IMR-90 (cell line): ENCODE measurements at regions not wholly inside any gene's neighbourhood (a gene's known extent, or its start where the extent isn't known, plus 50 kb on each side); places are given as distances from the start of the nearest gene placed in this dataset.

Experiments used
- ATAC-seq: fragments of 200-7000 bp; cut with Tn5 transposase; 2 replicates; pipeline ENCODE4 v1.9.1; 2020; ENCODE audit warnings: low read depth, mild to moderate bottlenecking, moderate library complexity
- BruUV-seq: library from RNA; stranded (reverse); fragments of 400-500 nt; replicated peaks from 2 replicates; lab custom pipeline; 2021; lab: Mats Ljungman, UMichigan
- CTCF ChIA-PET: fragments of 300-600 bp; formaldehyde crosslinking; extraction: SDS; loops from one replicate; lab custom pipeline; 2021; ENCODE audit warnings: antibody characterized with exemption; lab: Yijun Ruan, JAX
- POLR2A ChIA-PET: fragments of 300-600 bp; sonication (Branson Sonifier 250); formaldehyde crosslinking; loops from one replicate; lab custom pipeline; 2022; ENCODE audit warnings: antibody characterized with exemption; ENCODE audit not compliant: unreplicated experiment; lab: Charles Lee
- DNase-seq: peaks from one replicate; pipeline ENCODE4 v3.0.0; 2013
- H2AFZ ChIP-seq: replicated peaks from 2 replicates; pipeline ENCODE3; 2013; ENCODE audit warnings: low read length, mild to moderate bottlenecking; ENCODE audit not compliant: poor library complexity
- H2AK5ac ChIP-seq: 2 replicates; pipeline ENCODE4 v1.6.1; 2013; ENCODE audit warnings: low read depth, low read length, inconsistent platforms
- H2AK9ac ChIP-seq: replicated peaks from 2 replicates; pipeline ENCODE3; 2013; ENCODE audit warnings: mild to moderate bottlenecking, low read depth, low read length, moderate library complexity; ENCODE audit not compliant: poor library complexity
- H2BK120ac ChIP-seq: 2 replicates; pipeline ENCODE4 v1.6.1; 2013; ENCODE audit warnings: low read depth, low read length, inconsistent platforms
- H2BK15ac ChIP-seq: 3 replicates; pipeline ENCODE4 v1.6.1; 2013; ENCODE audit warnings: low read depth, low read length, inconsistent platforms
- H2BK20ac ChIP-seq: 2 replicates; pipeline ENCODE4 v1.6.1; 2013; ENCODE audit warnings: low read depth, mild to moderate bottlenecking, inconsistent platforms, low read length, moderate library complexity
- H2BK5ac ChIP-seq: 2 replicates; pipeline ENCODE4 v1.6.1; 2013; ENCODE audit warnings: mild to moderate bottlenecking, low read depth, low read length, inconsistent platforms; ENCODE audit not compliant: poor library complexity, severe bottlenecking
- H3K14ac ChIP-seq: replicated peaks from 2 replicates; pipeline ENCODE4 v1.6.1; 2013; ENCODE audit warnings: low read depth, low read length, inconsistent platforms
- H3K18ac ChIP-seq: 2 replicates; pipeline ENCODE4 v1.6.1; 2013; ENCODE audit warnings: low read depth, low read length, control low read depth
- H3K23ac ChIP-seq: 2 replicates; pipeline ENCODE4 v1.6.1; 2013; ENCODE audit warnings: low read depth, low read length, inconsistent platforms
- H3K27ac ChIP-seq: 2 replicates; pipeline ENCODE4 v1.5.1; 2013; ENCODE audit warnings: mild to moderate bottlenecking, control low read depth, low read length; ENCODE audit not compliant: insufficient read depth
- H3K27me3 ChIP-seq: 2 replicates; pipeline ENCODE4 v1.6.1; 2013; ENCODE audit warnings: low read length; ENCODE audit not compliant: control insufficient read depth, insufficient read depth
- H3K36me3 ChIP-seq: 2 replicates; pipeline ENCODE4 v1.6.1; 2013; ENCODE audit warnings: low read length, mixed read lengths; ENCODE audit not compliant: control insufficient read depth, insufficient read depth
- H3K4ac ChIP-seq: 2 replicates; pipeline ENCODE4 v1.6.1; 2013; ENCODE audit warnings: low read depth, low read length, inconsistent platforms
- H3K4me1 ChIP-seq: 2 replicates; pipeline ENCODE4 v1.6.1; 2013; ENCODE audit warnings: low read length, mixed read lengths; ENCODE audit not compliant: control insufficient read depth, insufficient read depth
- H3K4me2 ChIP-seq: 2 replicates; pipeline ENCODE4 v1.6.1; 2013; ENCODE audit warnings: low read depth, mild to moderate bottlenecking, control low read depth, low read length, moderate library complexity
- H3K4me3 ChIP-seq: 2 replicates; pipeline ENCODE4 v1.5.1; 2013; ENCODE audit warnings: low read depth, mild to moderate bottlenecking, control low read depth, low read length, moderate library complexity; ENCODE audit not compliant: insufficient read depth
- H3K56ac ChIP-seq: 2 replicates; pipeline ENCODE4 v1.6.1; 2013; ENCODE audit warnings: low read length, inconsistent platforms; ENCODE audit not compliant: insufficient read depth; ENCODE audit errors: extremely low read depth
- H3K79me1 ChIP-seq, 2 experiments: 2 replicates each; pipeline ENCODE4 v1.6.1; 2013; ENCODE audit warnings: low read length in 2 of 2, inconsistent platforms in 1 of 2, low read depth in 1 of 2
- H3K9ac ChIP-seq: 2 replicates; pipeline ENCODE4 v1.6.1; 2013; ENCODE audit warnings: low read depth, low read length, control low read depth
- H3K9me1 ChIP-seq: 2 replicates; pipeline ENCODE4 v1.6.1; 2013; ENCODE audit warnings: low read length, inconsistent platforms; ENCODE audit not compliant: insufficient read depth
- H3K9me3 ChIP-seq: 2 replicates; pipeline ENCODE4 v1.6.1; 2013; ENCODE audit warnings: low read length; ENCODE audit not compliant: control insufficient read depth, insufficient read depth
- H4K20me1 ChIP-seq: 2 replicates; pipeline ENCODE4 v1.6.1; 2013; ENCODE audit warnings: low read length, inconsistent platforms; ENCODE audit not compliant: insufficient read depth
- H4K5ac ChIP-seq: 2 replicates; pipeline ENCODE4 v1.6.1; 2013; ENCODE audit warnings: mild to moderate bottlenecking, low read depth, low read length, control low read depth
- H4K8ac ChIP-seq, 2 experiments: 2 replicates each; pipeline ENCODE4 v1.6.1; 2013; ENCODE audit warnings: low read depth in 2 of 2, low read length in 2 of 2, control low read depth in 1 of 2, inconsistent platforms in 1 of 2
- H4K91ac ChIP-seq: 2 replicates; pipeline ENCODE4 v1.6.1; 2013; ENCODE audit warnings: low read depth, low read length, inconsistent platforms; ENCODE audit not compliant: insufficient read depth
- CEBPB ChIP-seq: IDR thresholded peaks from 2 replicates; pipeline ENCODE4 v1.6.1; 2012; ENCODE audit warnings: low read depth, low read length, improper control_type of control experiment
- CHD1 ChIP-seq: IDR thresholded peaks from 2 replicates; pipeline ENCODE4 v1.6.1; 2012; ENCODE audit warnings: low read depth, low read length, improper control_type of control experiment
- FOS ChIP-seq: fragments of 150-350 bp; IDR thresholded peaks from 2 replicates; pipeline ENCODE4 v1.6.1; 2016; ENCODE audit warnings: low read depth, low read length
- NFE2L2 ChIP-seq: fragments of 150-350 bp; IDR thresholded peaks from 2 replicates; pipeline ENCODE4 v1.6.1; 2016; ENCODE audit warnings: low read depth, mild to moderate bottlenecking, low read length
- RCOR1 ChIP-seq: IDR thresholded peaks from 2 replicates; pipeline ENCODE4 v1.6.1; 2012; ENCODE audit warnings: mild to moderate bottlenecking, low read length, improper control_type of control experiment; ENCODE audit not compliant: insufficient replicate concordance
- RFX5 ChIP-seq: IDR thresholded peaks from 2 replicates; pipeline ENCODE4 v1.8.0; 2012; ENCODE audit warnings: low read depth, mild to moderate bottlenecking, low read length, moderate library complexity
- WGBS, 2 experiments: methylation state at CpG; one replicate each; pipeline versions ENCODE4 v1.1.5 to v1.1.7; 2013; ENCODE audit warnings: missing lambda C conversion rate in 2 of 2; ENCODE audit not compliant: insufficient read length in 1 of 2; ENCODE audit errors: extremely low coverage in 2 of 2; 5-methylcytosine and 5-hydroxymethylcytosine counted together
- dilution Hi-C: fragments of 300-500 bp; cut with HindIII; formaldehyde crosslinking; loops from one replicate; pipeline ENCODE4 v1.14.3; 2018; ENCODE audit warnings: low sequenced_read_pairs; ENCODE audit not compliant: unreplicated experiment
- in situ Hi-C: fragments of 300-500 bp; cut with MboI; formaldehyde crosslinking; loops from 3 replicates; pipeline ENCODE4 v1.14.3; 2019; ENCODE audit warnings: low sequenced_read_pairs, inconsistent platforms, mixed read lengths
- intact Hi-C: fragments of 100-400 bp; cut with micrococcal nuclease; formaldehyde crosslinking; loops from 2 replicates; pipeline ENCODE4 v1.10.0; 2022
- TF ChIP-seq, protein P1 (sequence below): conservative IDR thresholded peaks from 2 replicates; pipeline ENCODE4 v1.5.1; 2012; ENCODE audit warnings: mild to moderate bottlenecking, low read depth, low read length, improper control_type of control experiment
- TF ChIP-seq, protein P2 (sequence below): fragments of 150-350 bp; IDR thresholded peaks from 2 replicates; pipeline ENCODE4 v1.6.1; 2016; ENCODE audit warnings: low read depth, mild to moderate bottlenecking, low read length, moderate library complexity, borderline replicate concordance

DNA sequence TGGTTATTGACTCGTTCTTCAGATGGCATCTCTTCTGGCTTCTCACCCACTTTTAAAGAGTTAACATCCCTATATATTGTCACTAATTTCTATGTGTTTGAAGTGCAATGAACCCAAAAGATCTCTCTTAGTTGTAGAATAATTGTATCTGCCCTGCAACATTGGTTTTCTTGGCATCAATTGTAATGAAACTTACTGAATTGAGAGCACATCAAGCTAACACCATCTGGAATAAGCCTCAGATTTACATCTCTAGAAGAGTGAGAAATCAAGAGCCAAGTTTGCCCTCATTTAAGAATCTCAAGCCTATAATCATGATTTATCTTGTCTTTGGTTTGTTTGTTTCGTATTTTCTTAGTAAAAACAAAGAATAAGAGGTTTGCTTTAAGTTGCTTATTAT lies 372.6 kb upstream of the LRRC7 start:
- no peak overlapping the region for H2AK5ac ChIP-seq
- H3K36me3 ChIP-seq: no peaks in the 10 kb centered on the region
- no peak overlapping the region for H2BK15ac ChIP-seq
- H3K27ac ChIP-seq: no peak overlapping the region
- ChIA-PET CTCF (no interaction called here), POLR2A (no interaction called here)
- dilution Hi-C loops (no loop called here), intact Hi-C loops (no loop called here), in situ Hi-C loops (no loop called here)
- ATAC-seq (no peak), DNase-seq (no peak)
- H2BK5ac ChIP-seq: no peak overlapping the region
- H2BK120ac ChIP-seq: no peak overlapping the region
- H3K9me3 ChIP-seq: no peaks in the 10 kb centered on the region
- no peaks in the 10 kb centered on the region for H3K4me1 ChIP-seq
- no peak overlapping the region for H3K9ac ChIP-seq
- H3K23ac ChIP-seq: no peak overlapping the region
- H4K20me1 ChIP-seq: no peaks in the 10 kb centered on the region
- no CpG with 5 or more reads among the region's 2 CpGs for WGBS, 2 experiments
- BruUV-seq: no TSS peak
- no peak overlapping the region for H3K4me2 ChIP-seq
- H3K18ac ChIP-seq: no peak overlapping the region
- no peak overlapping the region for H3K56ac ChIP-seq
- H3K27me3 ChIP-seq: no peaks in the 10 kb centered on the region
- no peak overlapping the region for H4K8ac ChIP-seq
- H3K4ac ChIP-seq: no peak overlapping the region
- no peak overlapping the region for H4K91ac ChIP-seq
- no peak overlapping the region for H2AK9ac ChIP-seq
- no peak overlapping the region for H2BK20ac ChIP-seq
- no peak overlapping the region for H4K5ac ChIP-seq
- H3K4me3 ChIP-seq: no peak overlapping the region
- H3K9me1 ChIP-seq: no peaks in the 10 kb centered on the region
- no peak overlapping the region for H2AFZ ChIP-seq
- TF ChIP-seq RFX5: no peak
- TF ChIP-seq, protein P1, sequence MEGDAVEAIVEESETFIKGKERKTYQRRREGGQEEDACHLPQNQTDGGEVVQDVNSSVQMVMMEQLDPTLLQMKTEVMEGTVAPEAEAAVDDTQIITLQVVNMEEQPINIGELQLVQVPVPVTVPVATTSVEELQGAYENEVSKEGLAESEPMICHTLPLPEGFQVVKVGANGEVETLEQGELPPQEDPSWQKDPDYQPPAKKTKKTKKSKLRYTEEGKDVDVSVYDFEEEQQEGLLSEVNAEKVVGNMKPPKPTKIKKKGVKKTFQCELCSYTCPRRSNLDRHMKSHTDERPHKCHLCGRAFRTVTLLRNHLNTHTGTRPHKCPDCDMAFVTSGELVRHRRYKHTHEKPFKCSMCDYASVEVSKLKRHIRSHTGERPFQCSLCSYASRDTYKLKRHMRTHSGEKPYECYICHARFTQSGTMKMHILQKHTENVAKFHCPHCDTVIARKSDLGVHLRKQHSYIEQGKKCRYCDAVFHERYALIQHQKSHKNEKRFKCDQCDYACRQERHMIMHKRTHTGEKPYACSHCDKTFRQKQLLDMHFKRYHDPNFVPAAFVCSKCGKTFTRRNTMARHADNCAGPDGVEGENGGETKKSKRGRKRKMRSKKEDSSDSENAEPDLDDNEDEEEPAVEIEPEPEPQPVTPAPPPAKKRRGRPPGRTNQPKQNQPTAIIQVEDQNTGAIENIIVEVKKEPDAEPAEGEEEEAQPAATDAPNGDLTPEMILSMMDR: no peak
- TF ChIP-seq, protein P2, sequence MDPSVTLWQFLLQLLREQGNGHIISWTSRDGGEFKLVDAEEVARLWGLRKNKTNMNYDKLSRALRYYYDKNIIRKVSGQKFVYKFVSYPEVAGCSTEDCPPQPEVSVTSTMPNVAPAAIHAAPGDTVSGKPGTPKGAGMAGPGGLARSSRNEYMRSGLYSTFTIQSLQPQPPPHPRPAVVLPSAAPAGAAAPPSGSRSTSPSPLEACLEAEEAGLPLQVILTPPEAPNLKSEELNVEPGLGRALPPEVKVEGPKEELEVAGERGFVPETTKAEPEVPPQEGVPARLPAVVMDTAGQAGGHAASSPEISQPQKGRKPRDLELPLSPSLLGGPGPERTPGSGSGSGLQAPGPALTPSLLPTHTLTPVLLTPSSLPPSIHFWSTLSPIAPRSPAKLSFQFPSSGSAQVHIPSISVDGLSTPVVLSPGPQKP: no peak
- no peak for TF ChIP-seq CEBPB
- no peak for TF ChIP-seq NFE2L2
- TF ChIP-seq RCOR1: no peak
- no peak for TF ChIP-seq CHD1
- no peak for TF ChIP-seq FOS
- no peaks in the 10 kb centered on the region for H3K79me1 ChIP-seq
- no peak overlapping the region for H3K14ac ChIP-seq
